B cell (primary cell): ENCODE measurements at regions not wholly inside any gene's neighbourhood (a gene's known extent, or its start where the extent isn't known, plus 50 kb on each side); places are given as distances from the start of the nearest gene placed in this dataset.

Experiments
- ATAC-seq: fragments of 200-7000 bp; cut with Tn5 transposase; one replicate; pipeline ENCODE4 v1.10.0; 2021; ENCODE audit warnings: low read depth, mild to moderate bottlenecking, moderate number of reproducible peaks, moderate library complexity
- CTCF ChIA-PET: fragments of 350-600 bp; sonication (Branson Sonifier 250); formaldehyde crosslinking; loops from one replicate; lab custom pipeline; 2021; ENCODE audit warnings: antibody characterized with exemption, inconsistent platforms; lab: Charles Lee
- POLR2A ChIA-PET: fragments of 350-600 bp; sonication (Branson Sonifier 250); formaldehyde crosslinking; loops from one replicate; lab custom pipeline; 2021; ENCODE audit warnings: antibody characterized with exemption; lab: Charles Lee
- DNase-seq: peaks from one replicate; pipeline ENCODE4 v3.0.0; 2013
- H2AFZ ChIP-seq: 2 replicates; pipeline ENCODE4 v1.6.1; 2012; ENCODE audit warnings: mild to moderate bottlenecking, low read depth, low read length; ENCODE audit not compliant: insufficient read depth, poor library complexity, severe bottlenecking
- H3K27ac ChIP-seq, 2 donors: 1 replicate in 1 of 2; 2 replicates in 1 of 2; pipeline ENCODE4 v1.5.1; 2012 to 2013; ENCODE audit warnings: low read length in 2 of 2, mild to moderate bottlenecking in 2 of 2, moderate library complexity in 1 of 2
- H3K27me3 ChIP-seq, 4 experiments: fragments of 200-600 bp in 1 of 4; sonication (generic) in 1 of 4; replicated peaks in 1 of 4; 1 replicate in 2 of 4; 2 replicates in 2 of 4; pipeline versions ENCODE4 v1.6.1 to v1.7.0; 2013 to 2016; ENCODE audit warnings: low read length in 3 of 4, mild to moderate bottlenecking in 2 of 4, mixed read lengths in 1 of 4, moderate library complexity in 1 of 4; ENCODE audit not compliant: insufficient read depth in 4 of 4, control insufficient read depth in 3 of 4; ENCODE audit errors: control extremely low read depth in 1 of 4
- H3K36me3 ChIP-seq, 2 experiments: replicated peaks in 1 of 2; 1 replicate in 1 of 2; 2 replicates in 1 of 2; pipeline versions ENCODE4 v1.6.1 to v1.7.1; 2013; ENCODE audit warnings: low read length in 1 of 2; ENCODE audit not compliant: insufficient read depth in 2 of 2, control insufficient read depth in 1 of 2; ENCODE audit errors: control extremely low read depth in 1 of 2, extremely low read depth in 1 of 2
- H3K4me1 ChIP-seq, 2 donors: fragments of 200-600 bp in 1 of 2; sonication (generic) in 1 of 2; 1 replicate in 1 of 2; 2 replicates in 1 of 2; pipeline versions ENCODE4 v1.5.1 to v1.6.1; 2013 to 2017; ENCODE audit warnings: low read length in 2 of 2; ENCODE audit not compliant: control insufficient read depth in 2 of 2, insufficient read depth in 2 of 2
- H3K4me2 ChIP-seq: replicated peaks from 2 replicates; pipeline ENCODE3; 2012; ENCODE audit warnings: mild to moderate bottlenecking, low read depth, low read length; ENCODE audit not compliant: poor library complexity, severe bottlenecking
- H3K4me3 ChIP-seq, 5 experiments: fragments of 200-600 bp in 1 of 5; sonication (generic) in 1 of 5; 1 replicate in 3 of 5; 2 replicates in 2 of 5; pipeline versions ENCODE4 v1.5.1 to v1.7.0; 2011 to 2016; ENCODE audit warnings: low read length in 4 of 5, mild to moderate bottlenecking in 4 of 5, low read depth in 2 of 5, control low read depth in 1 of 5, moderate library complexity in 1 of 5; ENCODE audit not compliant: insufficient read depth in 1 of 5; ENCODE audit errors: control extremely low read depth in 1 of 5, extremely low read depth in 1 of 5
- H3K79me2 ChIP-seq: fragments of 200-600 bp; sonication (generic); one replicate; pipeline ENCODE4 v1.6.0; 2016; ENCODE audit warnings: low read length; ENCODE audit not compliant: control insufficient read depth, insufficient read depth
- H3K9ac ChIP-seq: fragments of 200-600 bp; sonication (generic); 2 replicates; pipeline ENCODE4 v1.6.1; 2017; ENCODE audit warnings: mild to moderate bottlenecking, low read length, moderate library complexity
- H3K9me3 ChIP-seq, 3 donors: one replicate each; pipeline versions ENCODE4 v1.6.1 to v1.7.1; 2013; ENCODE audit warnings: low read length in 2 of 3; ENCODE audit not compliant: control insufficient read depth in 2 of 3, insufficient read depth in 1 of 3; ENCODE audit errors: control extremely low read depth in 1 of 3
- H4K20me1 ChIP-seq: 2 replicates; pipeline ENCODE4 v1.6.0; 2012; ENCODE audit warnings: mild to moderate bottlenecking, low read length; ENCODE audit not compliant: insufficient read depth, control insufficient read depth, poor library complexity, severe bottlenecking
- H3K27ac Mint-ChIP-seq: one replicate; pipeline ENCODE4 v1.8.0; 2021; ENCODE audit warnings: mixed read lengths
- H3K27me3 Mint-ChIP-seq: one replicate; pipeline ENCODE4 v1.8.0; 2021; ENCODE audit warnings: mixed read lengths
- H3K4me1 Mint-ChIP-seq: one replicate; pipeline ENCODE4 v1.8.0; 2021; ENCODE audit warnings: mixed read lengths
- H3K4me3 Mint-ChIP-seq: one replicate; pipeline ENCODE4 v1.8.0; 2021; ENCODE audit warnings: mixed read lengths
- H3K9me3 Mint-ChIP-seq: one replicate; pipeline ENCODE4 v1.8.0; 2022; ENCODE audit warnings: mixed read lengths; ENCODE audit not compliant: insufficient read depth
- EZH2 ChIP-seq: IDR thresholded peaks from 2 replicates; pipeline ENCODE4 v1.6.1; 2012; ENCODE audit warnings: borderline replicate concordance, low read depth, mild to moderate bottlenecking, moderate library complexity, low read length; ENCODE audit not compliant: insufficient read depth, poor library complexity, severe bottlenecking
- WGBS: methylation state at CpG from one replicate; pipeline ENCODE4 v1.1.5; 2013; ENCODE audit warnings: missing lambda C conversion rate; ENCODE audit not compliant: insufficient coverage; 5-methylcytosine and 5-hydroxymethylcytosine counted together
- intact Hi-C: fragments of 100-400 bp; cut with micrococcal nuclease; formaldehyde crosslinking; loops from one replicate; pipeline ENCODE4 v1.10.0; 2022
- TF ChIP-seq, protein P1 (sequence below): fragments of 200-600 bp; IDR thresholded peaks from one replicate; pipeline ENCODE4 v1.8.0; 2022; ENCODE audit warnings: antibody characterized with exemption, mild to moderate bottlenecking

GRCh38 chr3:46100812-46101211 lies 73.5 kb upstream of the XCR1 start:
- no peaks in the 10 kb centered on the region for H3K79me2 ChIP-seq
- no peaks in the 10 kb centered on the region for H3K27me3 ChIP-seq
- no peaks in the 10 kb centered on the region for H4K20me1 ChIP-seq
- intact Hi-C loops: no loop called here
- H3K4me3 Mint-ChIP-seq: no peak overlapping the region
- H3K9me3 Mint-ChIP-seq: no peaks in the 10 kb centered on the region
- ChIA-PET CTCF (interaction anchor here (0.6 to 2.0 kb wide), 4 partner anchors 97 to 276 kb away, joined by 3 to 9 read pairs (median 4); partner anchors contain the start of gene CCR1), POLR2A (no interaction called here)
- H3K4me2 ChIP-seq: no peak overlapping the region
- DNase-seq (no peak), ATAC-seq (no peak)
- peaks cover 65% of the 10 kb centered on the region for H3K4me1 Mint-ChIP-seq
- no CpG with 5 or more reads among the region's 2 CpGs for WGBS
- no peak for TF ChIP-seq EZH2
- TF ChIP-seq, protein P1, sequence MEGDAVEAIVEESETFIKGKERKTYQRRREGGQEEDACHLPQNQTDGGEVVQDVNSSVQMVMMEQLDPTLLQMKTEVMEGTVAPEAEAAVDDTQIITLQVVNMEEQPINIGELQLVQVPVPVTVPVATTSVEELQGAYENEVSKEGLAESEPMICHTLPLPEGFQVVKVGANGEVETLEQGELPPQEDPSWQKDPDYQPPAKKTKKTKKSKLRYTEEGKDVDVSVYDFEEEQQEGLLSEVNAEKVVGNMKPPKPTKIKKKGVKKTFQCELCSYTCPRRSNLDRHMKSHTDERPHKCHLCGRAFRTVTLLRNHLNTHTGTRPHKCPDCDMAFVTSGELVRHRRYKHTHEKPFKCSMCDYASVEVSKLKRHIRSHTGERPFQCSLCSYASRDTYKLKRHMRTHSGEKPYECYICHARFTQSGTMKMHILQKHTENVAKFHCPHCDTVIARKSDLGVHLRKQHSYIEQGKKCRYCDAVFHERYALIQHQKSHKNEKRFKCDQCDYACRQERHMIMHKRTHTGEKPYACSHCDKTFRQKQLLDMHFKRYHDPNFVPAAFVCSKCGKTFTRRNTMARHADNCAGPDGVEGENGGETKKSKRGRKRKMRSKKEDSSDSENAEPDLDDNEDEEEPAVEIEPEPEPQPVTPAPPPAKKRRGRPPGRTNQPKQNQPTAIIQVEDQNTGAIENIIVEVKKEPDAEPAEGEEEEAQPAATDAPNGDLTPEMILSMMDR: no peak
- no peak overlapping the region for H3K27ac ChIP-seq
- H3K27me3 Mint-ChIP-seq: no peaks in the 10 kb centered on the region
- no peaks in the 10 kb centered on the region for H3K9me3 ChIP-seq
- no peak overlapping the region for H3K4me3 ChIP-seq
- no peak overlapping the region for H3K27ac Mint-ChIP-seq
- no peak overlapping the region for H3K9ac ChIP-seq
- H2AFZ ChIP-seq: no peak overlapping the region
- no peaks in the 10 kb centered on the region for H3K36me3 ChIP-seq
- peaks cover 50 to 59% of the 10 kb centered on the region in 2 donors for H3K4me1 ChIP-seq

GRCh38 chr3:46098319-46098761 lies 71.1 kb upstream of the XCR1 start:
- ChIA-PET POLR2A (interaction anchor here (0.7 kb wide), 1 partner anchor 216 kb away, joined by 3 read pairs; no protein-coding TSS in a partner anchor), CTCF (interaction anchor here (1.1 to 1.8 kb wide), 5 partner anchors 17 to 111 kb away, joined by 3 to 6 read pairs (median 4); partner anchors contain the start of gene CCR1)
- Histone ChIP-seq H3K4me3 (peak overlapping the region in 3 of 5 experiments; percentile 27 to 46 (median 37)), H3K4me2 (peak overlapping the region; percentile 62), H3K9me3 (peaks cover 0 to 11% (median 5%) of the 10 kb centered on the region in 3 donors), H3K4me1 (peaks cover 61 to 68% of the 10 kb centered on the region in 2 donors), H2AFZ (peak overlapping the region; percentile 68), H3K36me3 (no peaks in the 10 kb centered on the region), H3K27me3 (no peaks in the 10 kb centered on the region), H3K79me2 (no peaks in the 10 kb centered on the region), H3K9ac (peak overlapping the region; percentile 31), H3K27ac (peak overlapping the region; percentile 30 to 65), H4K20me1 (no peaks in the 10 kb centered on the region)
- Mint-ChIP-seq H3K9me3 (peaks cover 2% of the 10 kb centered on the region), H3K4me1 (peaks cover 69% of the 10 kb centered on the region), H3K27me3 (no peaks in the 10 kb centered on the region), H3K27ac (peak overlapping the region; percentile 95), H3K4me3 (peak overlapping the region; percentile 73)
- TF ChIP-seq, protein P1: no peak
- no peak for TF ChIP-seq EZH2
- peak; percentile 58 for DNase-seq
- no CpG with 5 or more reads among the region's 2 CpGs for WGBS
- peak; percentile 13 for ATAC-seq
- intact Hi-C loops: loop anchor here (5.0 kb wide), 1 partner anchor 439 kb away; no protein-coding TSS in a partner anchor
